Activated naive CD4-positive, alpha-beta T cell treated with anti-CD3 and anti-CD28 coated beads for 36 hours (primary cell): ENCODE measurements at regions not wholly inside any gene's neighbourhood (a gene's known extent, or its start where the extent isn't known, plus 50 kb on each side); places are given as distances from the start of the nearest gene placed in this dataset.
"Not testable (repeated sequence)": the region's sequence is repeated elsewhere in the genome, so short reads cannot be mapped to it uniquely, and the experiment has no call there.

ENCODE experiments used
- CTCF ChIA-PET: fragments of 350-600 bp; sonication (Branson Sonifier 250); formaldehyde crosslinking; loops from one replicate; lab custom pipeline; 2021; ENCODE audit warnings: antibody characterized with exemption; lab: Charles Lee
- DNase-seq: peaks from one replicate; pipeline ENCODE4 v3.0.0-alpha.2; 2020
- H3K27ac Mint-ChIP-seq: one replicate; pipeline ENCODE4 v1.8.0; 2021; ENCODE audit warnings: mild to moderate bottlenecking, mixed read lengths
- H3K27me3 Mint-ChIP-seq: one replicate; pipeline ENCODE4 v1.8.0; 2021; ENCODE audit warnings: low read depth, mixed read lengths
- H3K36me3 Mint-ChIP-seq: one replicate; pipeline ENCODE4 v1.8.0; 2021; ENCODE audit warnings: low read depth, mixed read lengths
- H3K4me1 Mint-ChIP-seq: one replicate; pipeline ENCODE4 v1.8.0; 2021; ENCODE audit warnings: low read depth, mixed read lengths
- H3K4me3 Mint-ChIP-seq: one replicate; pipeline ENCODE4 v1.8.0; 2021; ENCODE audit warnings: mild to moderate bottlenecking, moderate library complexity, mixed read lengths
- H3K9me3 Mint-ChIP-seq: one replicate; pipeline ENCODE4 v1.8.0; 2021; ENCODE audit warnings: mixed read lengths
- intact Hi-C: fragments of 100-400 bp; cut with micrococcal nuclease; formaldehyde crosslinking; loops from one replicate; pipeline ENCODE4 v1.15.1; 2023

DNA sequence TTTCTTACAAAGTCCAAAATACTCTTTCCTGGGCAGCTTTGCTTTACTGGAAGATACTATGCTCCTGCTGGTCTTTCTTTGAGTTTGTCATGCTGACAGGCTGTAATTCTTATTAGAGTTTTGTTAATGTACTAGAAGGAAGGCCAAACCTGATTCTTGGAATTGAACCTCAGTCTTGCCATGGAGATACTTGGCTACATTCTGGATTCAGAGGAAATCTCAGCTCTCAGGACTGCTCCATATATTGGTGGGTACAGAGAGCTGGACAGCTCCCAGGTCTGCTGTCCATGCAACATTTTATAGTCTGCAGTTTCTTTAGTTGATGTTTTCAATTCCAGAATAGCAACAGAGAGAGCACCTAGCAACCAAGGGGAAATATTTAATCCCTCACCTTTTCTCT lies 363.1 kb upstream of the STXBP6 start:
- intact Hi-C loops, result no loop called here
- no peak overlapping the region for H3K4me3 Mint-ChIP-seq
- H3K36me3 Mint-ChIP-seq, result no peaks in the 10 kb centered on the region
- peaks cover 2% of the 10 kb centered on the region for H3K27me3 Mint-ChIP-seq
- H3K9me3 Mint-ChIP-seq, result no peaks in the 10 kb centered on the region
- DNase-seq, result no peak
- no peak overlapping the region for H3K27ac Mint-ChIP-seq
- H3K4me1 Mint-ChIP-seq, result no peaks in the 10 kb centered on the region
- CTCF ChIA-PET, result interaction anchor here (2.6 kb wide), 1 partner anchor 15 kb away, joined by 10 read pairs; no protein-coding TSS in a partner anchor

DNA sequence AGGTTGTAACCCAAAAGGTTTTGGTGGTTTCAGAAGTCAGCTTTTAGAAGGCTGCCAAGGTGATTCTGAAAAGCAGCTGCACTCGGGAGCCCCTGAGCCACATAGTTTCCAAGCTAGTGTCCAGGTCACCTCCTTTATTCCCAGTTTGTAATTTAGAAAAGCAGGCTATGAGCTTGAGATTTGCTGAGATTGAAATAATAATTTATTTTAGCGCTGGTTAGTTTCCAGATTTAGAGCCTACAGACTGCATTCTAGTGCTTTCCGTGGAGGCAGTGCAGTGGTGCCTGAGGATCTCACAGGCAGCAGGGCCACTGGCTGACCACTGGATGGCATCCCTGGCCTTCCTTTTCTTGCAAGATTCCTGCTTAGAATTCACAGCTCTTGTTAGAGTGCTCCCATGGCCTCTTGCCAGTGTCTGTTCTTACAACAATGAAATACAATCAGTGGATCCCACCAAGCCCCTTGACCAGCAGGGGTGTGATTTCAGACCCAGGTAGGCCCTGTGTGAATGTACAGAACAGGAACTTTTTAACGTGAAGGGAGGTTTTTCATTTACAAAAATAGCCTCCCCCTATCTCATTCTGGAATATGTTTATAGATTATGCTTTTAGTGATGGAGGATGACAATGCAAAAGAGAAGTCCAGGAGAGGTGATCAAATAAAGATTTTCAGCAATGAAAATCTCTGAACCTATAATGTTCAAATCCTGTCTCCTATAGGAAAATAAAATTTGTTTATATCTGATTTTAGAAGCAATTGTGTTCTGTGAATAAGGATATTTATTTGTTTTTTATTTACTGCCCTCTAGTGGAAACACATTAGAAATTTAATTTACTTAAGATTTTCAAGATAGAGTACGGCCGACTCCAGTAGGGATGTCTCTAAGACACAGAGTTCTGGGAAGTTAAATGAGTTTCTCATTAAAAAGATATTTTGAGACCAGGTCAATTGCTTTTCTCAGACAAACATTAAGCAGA lies 362.1 kb upstream of the STXBP6 start:
- H3K4me1 Mint-ChIP-seq, result no peaks in the 10 kb centered on the region
- H3K4me3 Mint-ChIP-seq, result no peak overlapping the region
- CTCF ChIA-PET, result interaction anchor here (0.9 to 2.6 kb wide), 3 partner anchors 11 to 65 kb away, joined by 4 to 10 read pairs (median 4); no protein-coding TSS in a partner anchor
- peaks cover 2% of the 10 kb centered on the region for H3K27me3 Mint-ChIP-seq
- DNase-seq, result no peak
- no peaks in the 10 kb centered on the region for H3K9me3 Mint-ChIP-seq
- H3K27ac Mint-ChIP-seq, result no peak overlapping the region
- H3K36me3 Mint-ChIP-seq, result no peaks in the 10 kb centered on the region
- intact Hi-C loops, result no loop called here

DNA sequence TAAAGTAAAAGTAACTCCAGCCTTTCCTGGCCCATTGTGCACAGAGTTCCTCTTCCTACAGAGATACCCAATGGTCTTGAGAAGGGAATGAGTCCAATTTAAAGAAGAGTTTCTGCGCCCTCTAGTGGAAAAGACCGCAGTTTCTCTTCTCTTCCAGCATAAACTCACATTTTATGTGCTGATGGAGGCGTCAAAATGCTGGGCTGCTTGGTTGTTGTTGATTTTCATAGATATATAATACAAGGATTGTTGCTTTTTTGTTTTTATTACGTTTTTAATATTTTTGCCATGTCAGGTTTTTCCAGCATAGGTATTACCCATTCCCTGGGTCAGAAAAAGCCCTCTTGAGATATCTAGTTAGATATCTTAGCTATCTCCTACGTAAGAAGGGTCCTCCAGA lies 356.9 kb upstream of the STXBP6 start:
- no peaks in the 10 kb centered on the region for H3K36me3 Mint-ChIP-seq
- no peak overlapping the region for H3K27ac Mint-ChIP-seq
- intact Hi-C loops, result loop anchor here (10.0 kb wide), 2 partner anchors 252 to 672 kb away; no protein-coding TSS in a partner anchor
- peak; percentile 23 for DNase-seq
- CTCF ChIA-PET, result interaction anchor here (1.2 kb wide), 1 partner anchor 9 kb away, joined by 3 read pairs; no protein-coding TSS in a partner anchor
- H3K9me3 Mint-ChIP-seq, result no peaks in the 10 kb centered on the region
- no peak overlapping the region for H3K4me3 Mint-ChIP-seq
- no peaks in the 10 kb centered on the region for H3K27me3 Mint-ChIP-seq
- H3K4me1 Mint-ChIP-seq, result no peaks in the 10 kb centered on the region

DNA sequence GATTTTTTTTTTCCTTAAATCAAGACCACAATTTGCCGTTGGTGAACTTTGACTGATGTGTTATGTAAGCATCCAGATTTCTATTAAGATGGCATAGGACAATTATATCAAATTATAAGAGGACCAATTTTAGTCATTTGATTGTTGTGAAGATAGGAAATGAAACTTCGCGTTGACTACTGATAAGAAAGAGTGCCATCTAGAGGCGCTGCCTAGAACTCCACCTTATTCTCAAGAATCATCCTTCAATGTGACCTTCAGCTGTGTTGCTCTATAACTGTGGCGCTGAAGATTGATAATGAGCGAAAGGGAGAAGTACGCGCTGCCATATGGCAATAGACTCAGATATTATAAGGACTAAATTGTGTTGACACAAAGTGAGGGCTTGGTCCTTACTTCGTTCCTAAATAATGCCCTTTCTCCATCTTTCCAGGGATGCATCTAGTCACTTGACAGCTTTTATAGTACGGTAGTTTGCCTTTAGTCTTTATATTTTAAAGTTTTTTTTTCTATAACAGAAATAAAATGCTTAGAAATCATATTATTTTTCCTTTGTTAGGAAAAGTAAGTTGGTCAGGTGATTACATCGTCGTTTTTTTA lies 350.8 kb upstream of the STXBP6 start:
- CTCF ChIA-PET, result interaction anchor here (0.7 to 1.5 kb wide), 8 partner anchors 10 to 526 kb away, joined by 3 to 4 read pairs (median 3); no protein-coding TSS in a partner anchor
- H3K9me3 Mint-ChIP-seq, result no peaks in the 10 kb centered on the region
- no peak overlapping the region for H3K27ac Mint-ChIP-seq
- no peak overlapping the region for H3K4me3 Mint-ChIP-seq
- peaks cover 2% of the 10 kb centered on the region for H3K4me1 Mint-ChIP-seq
- DNase-seq, result peak; percentile 60
- peaks cover 2% of the 10 kb centered on the region for H3K27me3 Mint-ChIP-seq
- intact Hi-C loops, result loop anchor here (10.0 kb wide), 2 partner anchors 246 to 666 kb away; no protein-coding TSS in a partner anchor
- no peaks in the 10 kb centered on the region for H3K36me3 Mint-ChIP-seq

DNA sequence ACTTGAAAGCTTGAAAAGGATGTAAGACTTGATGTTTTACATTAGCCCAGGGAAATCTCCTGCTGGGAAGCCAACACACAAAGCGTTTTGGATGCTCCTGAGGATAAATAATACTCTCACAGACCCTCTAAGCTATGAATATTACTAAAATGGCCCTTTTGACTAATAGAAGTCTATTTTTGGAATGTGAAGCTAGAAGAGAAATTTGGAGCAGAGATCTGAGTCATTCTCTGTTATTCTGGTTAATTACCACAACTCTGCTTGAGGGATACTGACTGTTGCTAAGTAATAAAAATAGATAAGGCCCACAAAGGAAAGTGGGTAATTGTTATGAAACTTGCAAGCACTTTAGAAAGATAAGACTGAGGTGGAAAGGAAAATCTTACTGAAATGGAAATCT lies 346.2 kb upstream of the STXBP6 start:
- CTCF ChIA-PET, result no interaction called here
- H3K27me3 Mint-ChIP-seq, result peaks cover 2% of the 10 kb centered on the region
- H3K9me3 Mint-ChIP-seq, result no peaks in the 10 kb centered on the region
- H3K4me3 Mint-ChIP-seq, result no peak overlapping the region
- intact Hi-C loops, result loop anchor here (5.0 kb wide), 1 partner anchor 589 kb away; no protein-coding TSS in a partner anchor
- no peak for DNase-seq
- no peak overlapping the region for H3K27ac Mint-ChIP-seq
- no peaks in the 10 kb centered on the region for H3K36me3 Mint-ChIP-seq
- peaks cover 2% of the 10 kb centered on the region for H3K4me1 Mint-ChIP-seq

DNA sequence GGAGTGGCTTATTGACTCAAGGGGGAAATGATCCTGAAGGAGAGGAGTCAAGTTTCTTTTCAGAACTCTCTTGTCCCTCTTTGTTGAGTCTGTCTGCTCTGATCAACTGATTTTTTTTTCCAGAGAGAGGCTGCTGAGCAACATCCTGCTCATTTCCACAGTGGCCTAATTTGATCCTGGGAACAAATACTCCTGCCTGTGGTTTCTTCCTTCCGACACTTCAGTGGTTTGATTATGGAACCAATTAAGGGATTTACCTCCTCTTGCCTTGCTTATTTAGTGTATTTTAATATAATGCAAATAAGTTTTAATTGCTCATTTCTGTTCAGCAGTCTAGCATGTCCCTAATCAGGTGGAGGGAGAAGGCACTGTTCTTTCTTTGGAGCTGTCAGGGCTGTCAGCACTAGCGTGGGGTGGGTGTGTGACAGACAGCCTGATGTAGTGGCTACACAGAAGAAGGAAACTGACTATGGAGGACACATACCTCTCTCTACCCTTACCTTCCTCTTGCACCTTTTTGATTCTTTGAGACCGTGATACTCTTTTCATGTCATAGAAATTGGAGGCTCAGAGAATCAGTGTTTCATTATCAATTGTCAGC lies 344.9 kb upstream of the STXBP6 start:
- no peak for DNase-seq
- H3K27ac Mint-ChIP-seq, result no peak overlapping the region
- intact Hi-C loops, result loop anchor here (5.0 kb wide), 1 partner anchor 588 kb away; no protein-coding TSS in a partner anchor

DNA sequence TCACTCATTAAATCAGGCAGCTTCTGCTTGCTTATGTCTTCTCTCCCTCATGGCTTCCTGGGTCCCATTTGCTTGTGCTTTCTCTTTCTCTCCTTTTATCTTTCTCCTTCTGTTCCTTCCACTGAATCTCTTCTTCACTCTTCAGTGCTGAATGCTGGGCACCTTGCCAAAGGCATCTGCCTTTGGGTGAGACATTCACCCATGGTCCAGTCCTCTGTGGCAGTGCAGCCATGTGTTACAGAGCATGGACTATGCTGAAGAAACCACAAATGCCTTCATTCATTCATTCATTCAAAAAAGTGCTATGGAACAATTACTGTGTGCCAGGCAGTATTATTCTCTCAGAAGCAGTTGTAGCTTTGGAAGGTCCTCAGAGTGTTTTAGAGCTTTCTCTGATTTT lies 344.4 kb upstream of the STXBP6 start:
- no peak for DNase-seq
- intact Hi-C loops, result no loop called here
- no peak overlapping the region for H3K27ac Mint-ChIP-seq
- H3K27me3 Mint-ChIP-seq, result no peaks in the 10 kb centered on the region
- CTCF ChIA-PET, result no interaction called here
- no peaks in the 10 kb centered on the region for H3K36me3 Mint-ChIP-seq
- no peaks in the 10 kb centered on the region for H3K9me3 Mint-ChIP-seq
- H3K4me3 Mint-ChIP-seq, result no peak overlapping the region
- H3K4me1 Mint-ChIP-seq, result peaks cover 2% of the 10 kb centered on the region

More for the DNA sequence above, 344.9 kb upstream of the STXBP6 start:
- H3K4me3 Mint-ChIP-seq, result no peak overlapping the region
- CTCF ChIA-PET, result no interaction called here
- H3K27me3 Mint-ChIP-seq, result peaks cover 1% of the 10 kb centered on the region
- H3K36me3 Mint-ChIP-seq, result no peaks in the 10 kb centered on the region
- H3K4me1 Mint-ChIP-seq, result peaks cover 2% of the 10 kb centered on the region
- H3K9me3 Mint-ChIP-seq, result no peaks in the 10 kb centered on the region

DNA sequence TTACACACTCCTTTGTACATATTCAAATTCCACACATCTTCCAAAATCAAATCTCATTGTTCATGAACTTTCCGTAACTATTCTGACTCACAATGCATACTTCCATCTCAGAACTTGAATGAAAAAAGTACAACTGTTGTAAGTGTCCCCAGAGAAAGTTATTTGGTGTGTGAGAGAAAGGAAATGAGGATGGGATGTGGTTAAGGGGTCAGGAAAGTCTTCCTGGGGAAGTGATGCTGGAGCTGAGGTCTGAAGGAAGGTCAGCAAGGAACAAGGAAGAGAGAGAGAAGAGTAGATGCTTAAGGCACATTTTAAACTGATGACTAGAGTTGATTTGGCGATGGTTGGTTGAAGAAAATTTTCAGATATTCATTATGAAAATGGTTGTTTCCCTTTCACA lies 340.0 kb upstream of the STXBP6 start:
- H3K27ac Mint-ChIP-seq, result no peak overlapping the region
- H3K27me3 Mint-ChIP-seq, result peaks cover 2% of the 10 kb centered on the region
- no peaks in the 10 kb centered on the region for H3K9me3 Mint-ChIP-seq
- DNase-seq, result no peak
- no peaks in the 10 kb centered on the region for H3K4me1 Mint-ChIP-seq
- no peaks in the 10 kb centered on the region for H3K36me3 Mint-ChIP-seq
- H3K4me3 Mint-ChIP-seq, result no peak overlapping the region
- CTCF ChIA-PET, result no interaction called here
- intact Hi-C loops, result no loop called here

DNA sequence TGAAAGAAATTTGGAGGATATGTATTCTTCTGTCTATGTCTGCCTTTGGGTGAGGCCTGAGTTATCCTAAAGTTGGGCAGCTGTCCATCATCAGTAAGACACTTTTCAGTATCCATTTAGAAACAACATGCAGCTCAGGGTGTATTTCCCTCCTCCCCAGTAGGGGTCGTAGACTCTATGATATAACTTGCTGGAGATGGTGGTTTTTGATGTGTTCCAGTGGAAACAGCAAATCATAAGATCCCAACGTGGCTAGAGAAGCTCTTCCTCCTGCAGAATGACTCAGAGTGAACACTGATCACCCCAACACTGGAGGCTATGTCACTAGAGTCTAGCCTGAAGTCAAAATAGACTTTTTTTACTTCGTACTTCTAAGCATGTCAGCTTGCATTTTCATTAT lies 331.6 kb upstream of the STXBP6 start:
- H3K9me3 Mint-ChIP-seq, result peaks cover 3% of the 10 kb centered on the region

DNA sequence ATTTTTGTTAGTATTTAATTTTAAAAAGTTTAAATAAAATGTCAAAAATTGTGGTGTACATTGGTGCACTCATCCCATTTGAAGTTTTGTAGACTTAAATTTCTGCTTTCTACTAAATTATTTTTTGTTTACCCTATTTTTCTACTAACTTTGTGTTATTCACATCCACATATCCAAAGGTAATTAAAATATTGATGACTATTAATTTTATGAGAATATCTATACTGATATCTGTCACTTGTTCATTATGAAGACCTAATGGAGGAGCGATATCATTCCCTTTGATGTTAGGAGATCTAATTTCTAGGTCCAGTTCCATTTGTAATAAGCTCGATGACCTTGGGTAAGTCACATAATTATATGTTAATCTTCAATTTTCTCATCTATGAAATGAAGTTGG lies 325.7 kb upstream of the STXBP6 start:
- H3K27me3 Mint-ChIP-seq, result no peaks in the 10 kb centered on the region
- H3K4me1 Mint-ChIP-seq, result no peaks in the 10 kb centered on the region
- CTCF ChIA-PET, result no interaction called here
- no peak overlapping the region for H3K4me3 Mint-ChIP-seq
- peaks cover 3% of the 10 kb centered on the region for H3K9me3 Mint-ChIP-seq
- H3K36me3 Mint-ChIP-seq, result no peaks in the 10 kb centered on the region
- DNase-seq, result no peak
- H3K27ac Mint-ChIP-seq, result no peak overlapping the region
- intact Hi-C loops, result no loop called here

More for the DNA sequence above, 331.6 kb upstream of the STXBP6 start:
- intact Hi-C loops, result no loop called here
- Mint-ChIP-seq H3K27me3 (no peaks in the 10 kb centered on the region), H3K4me1 (no peaks in the 10 kb centered on the region), H3K36me3 (no peaks in the 10 kb centered on the region), H3K27ac (no peak overlapping the region), H3K4me3 (no peak overlapping the region)
- CTCF ChIA-PET, result no interaction called here
- DNase-seq, result no peak

DNA sequence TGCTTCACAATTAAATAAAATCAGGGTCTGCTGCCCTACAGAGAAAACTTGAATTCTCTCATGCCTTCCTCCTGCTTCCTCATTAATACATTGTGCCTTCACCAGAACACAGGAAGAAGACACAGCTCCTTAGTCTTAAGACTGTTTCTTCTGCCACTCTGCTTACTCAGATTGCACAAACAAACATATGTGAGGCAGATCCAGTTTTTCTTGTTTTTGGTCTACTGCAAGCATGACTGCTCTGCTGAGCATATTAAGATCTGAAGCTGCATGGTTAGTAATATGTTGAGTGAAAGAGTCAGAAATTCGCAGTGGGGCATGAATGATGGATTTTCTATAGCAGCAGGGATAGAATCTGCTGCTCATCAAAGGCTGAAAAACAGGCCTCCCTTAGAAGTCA lies 321.1 kb upstream of the STXBP6 start:
- no peak for DNase-seq
- CTCF ChIA-PET, result no interaction called here
- Mint-ChIP-seq H3K9me3 (peaks cover 3% of the 10 kb centered on the region), H3K4me3 (no peak overlapping the region), H3K36me3 (no peaks in the 10 kb centered on the region), H3K4me1 (no peaks in the 10 kb centered on the region), H3K27ac (no peak overlapping the region), H3K27me3 (no peaks in the 10 kb centered on the region)
- intact Hi-C loops, result no loop called here

DNA sequence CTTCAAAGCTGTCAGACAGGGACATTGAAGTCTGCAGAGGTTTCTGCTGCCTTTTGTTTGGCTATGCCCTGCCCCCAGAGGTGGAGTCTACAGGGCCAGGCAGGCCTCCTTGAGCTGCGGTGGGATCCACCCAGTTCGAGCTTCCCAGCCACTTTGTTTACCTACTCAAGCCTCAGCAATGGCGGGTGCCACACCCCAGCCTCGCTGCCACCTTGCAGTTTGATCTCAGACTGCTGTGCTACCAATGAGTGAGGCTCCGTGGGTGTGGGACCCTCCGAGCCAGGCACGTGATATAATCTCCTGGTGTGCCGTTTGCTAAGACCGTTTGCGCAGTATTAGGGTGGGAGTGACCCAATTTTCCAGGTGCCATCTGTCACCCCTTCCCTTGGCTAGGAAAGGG lies 320.1 kb upstream of the STXBP6 start:
- H3K27me3 Mint-ChIP-seq, H3K4me1 Mint-ChIP-seq, CTCF ChIA-PET, H3K27ac Mint-ChIP-seq, H3K4me3 Mint-ChIP-seq, DNase-seq, H3K36me3 Mint-ChIP-seq, H3K9me3 Mint-ChIP-seq, intact Hi-C loops: not testable (repeated sequence)
